ENCODE measurements at regions not wholly inside any gene's neighbourhood (a gene's known extent, or its start where the extent isn't known, plus 50 kb on each side); places are given as distances from the start of the nearest gene placed in this dataset.

GRCh38 chr5:1657161-1657741 lies 133.5 kb upstream of the LPCAT1 start:
- TF ChIP-seq SP1 (IDR thresholded peaks at IDR 0.05) (no peak), LEF1 (IDR thresholded peaks at IDR 0.05; ENCODE audit: borderline replicate concordance) (no peak), NFRKB (IDR thresholded peaks at IDR 0.05) (no peak), FOXK2 (IDR thresholded peaks at IDR 0.05) (no peak), FOXM1 (IDR thresholded peaks at IDR 0.05; ENCODE audit: borderline replicate concordance) (no peak), TARDBP (IDR thresholded peaks at IDR 0.05) (no peak), ARNT (IDR thresholded peaks at IDR 0.05) (no peak), ZNF384 (IDR thresholded peaks at IDR 0.05) (no peak), PKNOX1 (IDR thresholded peaks at IDR 0.05) (no peak), SUZ12 (IDR thresholded peaks at IDR 0.05) (no peak), HDGF (IDR thresholded peaks at IDR 0.05; ENCODE audit: borderline replicate concordance) (no peak), CTBP1 (IDR thresholded peaks at IDR 0.05; ENCODE audit: borderline replicate concordance) (no peak), FOXA1 (IDR thresholded peaks at IDR 0.05) (no peak)
